ENCODE measurements at regions not wholly inside any gene's neighbourhood (a gene's known extent, or its start where the extent isn't known, plus 50 kb on each side); places are given as distances from the start of the nearest gene placed in this dataset.

- no peak overlapping the region for H3K27ac ChIP-seq (ENCODE audit: low read depth, low read length)
- RAD21 ChIA-PET (ENCODE audit: low non-redundant PET in 1 of 2, low total read pairs in 2 of 2, uncharacterized antibody in 2 of 2, unreplicated experiment in 2 of 2) = no interaction called here
- H3K4me1 ChIP-seq (ENCODE audit: control insufficient read depth in 1 of 2, insufficient read depth in 2 of 2, low read length in 2 of 2) = no peaks in the 10 kb centered on the region
- no peak for ATAC-seq
- no peak overlapping the region for H3K4me3 ChIP-seq (replicated peaks in 1 of 2; ENCODE audit: low read depth in 1 of 2, low read length in 2 of 2)
- H3K9ac ChIP-seq (ENCODE audit: low read length) = no peak overlapping the region
- H4K20me1 ChIP-seq (ENCODE audit: insufficient read depth) = no peaks in the 10 kb centered on the region
- no peak overlapping the region for H3K4me2 ChIP-seq (ENCODE audit: low read length)
- no TSS peak for BruUV-seq (replicated peaks)
- TF ChIP-seq CEBPB (IDR thresholded peaks at IDR 0.05; ENCODE audit: low read depth) (no peak), EGR1 (IDR thresholded peaks at IDR 0.05; ENCODE audit: low read depth) (no peak), TCF7L2 (IDR thresholded peaks at IDR 0.05; ENCODE audit: borderline replicate concordance, extremely low read depth, insufficient read depth, insufficient read length) (no peak), ZNF274 (IDR thresholded peaks at IDR 0.05; ENCODE audit: low read depth, low read length) (no peak), CTCF (IDR thresholded peaks at IDR 0.05 in 2 of 3, conservative IDR thresholded peaks at IDR 0.05 in 1 of 3; ENCODE audit: borderline replicate concordance in 1 of 3, insufficient read depth in 1 of 3, low read depth in 2 of 3, low read length in 2 of 3) (no peak), SIN3A (IDR thresholded peaks at IDR 0.05; ENCODE audit: low read depth) (no peak), SRF (IDR thresholded peaks at IDR 0.05; ENCODE audit: low read depth) (no peak), JUND (IDR thresholded peaks at IDR 0.05) (no peak), FOSL1 (IDR thresholded peaks at IDR 0.05; ENCODE audit: low read depth) (no peak)
- CTCF ChIA-PET = no interaction called here
- no peaks in the 10 kb centered on the region for H3K9me3 ChIP-seq (ENCODE audit: control insufficient read depth in 1 of 2, insufficient read depth in 1 of 2, low read depth in 1 of 2, low read length in 2 of 2)
- intact Hi-C loops (cut with micrococcal nuclease) = no loop called here
- POLR2A ChIA-PET = no interaction called here
- H3K9me2 ChIP-seq (ENCODE audit: insufficient read depth) = no peaks in the 10 kb centered on the region
- H3K27me3 ChIP-seq (ENCODE audit: insufficient read depth, low read length) = 0 out of 2 replicates have a peak, but pooled peaks cover 2% of the 10 kb centered on the region
- no peak overlapping the region for H2AFZ ChIP-seq (ENCODE audit: low read depth, low read length, poor library complexity, severe bottlenecking)
- H3K79me2 ChIP-seq (ENCODE audit: insufficient read depth, low read length) = no peaks in the 10 kb centered on the region
- H3K36me3 ChIP-seq (ENCODE audit: control insufficient read depth in 1 of 2, insufficient read depth in 2 of 2, low read length in 2 of 2) = no peaks in the 10 kb centered on the region
- no peak for DNase-seq (ENCODE audit: low read depth, low spot score)
These were observed 419.2 kb downstream of the FGF9 start for GRCh38 chr13:22090106-22090505.

All from HCT116 (cell line).